ENCODE measurements at regions not wholly inside any gene's neighbourhood (a gene's known extent, or its start where the extent isn't known, plus 50 kb on each side); places are given as distances from the start of the nearest gene placed in this dataset.

- Histone ChIP-seq H3K36me3 (replicated peaks) (no peaks in the 10 kb centered on the region), H3K27me3 (ENCODE audit: low read depth) (no peaks in the 10 kb centered on the region), H3K4me3 (no peak overlapping the region), H3K4me1 (no peaks in the 10 kb centered on the region; the same call in 1 of the 2 replicates), H3K9me3 (no peaks in the 10 kb centered on the region)
- in situ Hi-C loops (cut with MboI; ENCODE audit: low sequenced_read_pairs), result no loop called here
- no peak for DNase-seq (ENCODE audit: low spot score in 2 of 2)
These were observed 123.9 kb upstream of the SULT1C3 start for GRCh38 chr2:108115868-108116267.

DNA sequence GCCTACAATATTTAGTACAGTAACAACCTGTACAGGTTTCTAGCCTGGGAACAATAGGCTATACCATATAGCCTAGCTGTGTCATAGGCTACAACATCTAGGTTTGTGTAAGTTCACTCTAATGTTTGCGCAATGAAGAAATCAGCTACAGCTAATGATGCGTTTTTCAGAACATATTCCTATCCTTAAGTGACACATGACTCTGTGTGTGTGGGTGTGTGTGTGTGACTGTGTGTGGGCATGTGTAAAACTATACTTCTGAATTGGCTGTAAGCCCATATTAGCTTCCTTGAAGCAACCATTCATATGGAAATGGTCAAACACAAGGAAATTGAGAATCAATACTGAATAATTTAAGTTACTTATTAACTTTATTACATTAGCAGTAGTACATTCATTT lies 120.8 kb upstream of the SULT1C3 start:
- Histone ChIP-seq H3K4me1 (no peaks in the 10 kb centered on the region; the same call in 1 of the 2 replicates), H3K27me3 (ENCODE audit: low read depth) (no peaks in the 10 kb centered on the region), H3K4me3 (no peak overlapping the region), H3K36me3 (replicated peaks) (no peaks in the 10 kb centered on the region), H3K9me3 (no peaks in the 10 kb centered on the region)
- no peak for DNase-seq (ENCODE audit: low spot score in 2 of 2)
- in situ Hi-C loops (cut with MboI; ENCODE audit: low sequenced_read_pairs), result no loop called here

GRCh38 chr2:108119492-108119891 lies 120.3 kb upstream of the SULT1C3 start:
- DNase-seq (ENCODE audit: low spot score in 2 of 2), result no peak
- H3K4me1 ChIP-seq, result no peaks in the 10 kb centered on the region; the same call in 1 of the 2 replicates
- H3K9me3 ChIP-seq, result no peaks in the 10 kb centered on the region
- no peak overlapping the region for H3K4me3 ChIP-seq
- in situ Hi-C loops (cut with MboI; ENCODE audit: low sequenced_read_pairs), result no loop called here
- no peaks in the 10 kb centered on the region for H3K27me3 ChIP-seq (ENCODE audit: low read depth)
- no peaks in the 10 kb centered on the region for H3K36me3 ChIP-seq (replicated peaks)

- Histone ChIP-seq H3K4me3 (no peak overlapping the region), H3K9me3 (no peaks in the 10 kb centered on the region), H3K36me3 (replicated peaks) (no peaks in the 10 kb centered on the region), H3K4me1 (no peaks in the 10 kb centered on the region), H3K27me3 (ENCODE audit: low read depth) (no peaks in the 10 kb centered on the region)
- in situ Hi-C loops (cut with MboI; ENCODE audit: low sequenced_read_pairs), result no loop called here
- DNase-seq (ENCODE audit: low spot score in 2 of 2), result no peak
These were observed 114.9 kb upstream of the SULT1C3 start for GRCh38 chr2:108124736-108125495.

GRCh38 chr2:108125581-108125980 lies 114.2 kb upstream of the SULT1C3 start:
- H3K36me3 ChIP-seq (replicated peaks), result no peaks in the 10 kb centered on the region
- H3K4me1 ChIP-seq, result no peaks in the 10 kb centered on the region
- DNase-seq (ENCODE audit: low spot score in 2 of 2), result no peak
- in situ Hi-C loops (cut with MboI; ENCODE audit: low sequenced_read_pairs), result no loop called here
- no peak overlapping the region for H3K4me3 ChIP-seq
- no peaks in the 10 kb centered on the region for H3K9me3 ChIP-seq
- H3K27me3 ChIP-seq (ENCODE audit: low read depth), result no peaks in the 10 kb centered on the region

DNA sequence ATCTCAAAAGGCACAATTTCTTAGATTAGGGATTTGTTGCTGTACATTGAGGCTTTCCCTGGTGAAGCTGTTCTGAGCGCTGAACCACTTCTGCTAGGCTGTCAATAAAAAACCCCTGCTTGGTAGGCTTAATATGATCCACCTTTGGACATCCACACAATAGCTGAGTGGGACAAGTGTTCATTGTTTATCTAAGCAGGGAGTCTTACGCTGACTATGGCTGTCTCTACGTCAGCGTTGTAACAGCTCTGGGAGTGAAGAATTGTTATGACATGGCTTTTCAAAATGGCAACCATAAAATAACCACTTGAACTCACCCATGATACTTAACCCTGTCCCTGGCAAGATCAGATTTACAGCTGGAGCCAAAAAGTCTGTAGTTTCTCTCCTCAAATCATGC lies 111.5 kb upstream of the SULT1C3 start:
- no peak for DNase-seq (ENCODE audit: low spot score in 2 of 2)
- no peaks in the 10 kb centered on the region for H3K9me3 ChIP-seq

DNA sequence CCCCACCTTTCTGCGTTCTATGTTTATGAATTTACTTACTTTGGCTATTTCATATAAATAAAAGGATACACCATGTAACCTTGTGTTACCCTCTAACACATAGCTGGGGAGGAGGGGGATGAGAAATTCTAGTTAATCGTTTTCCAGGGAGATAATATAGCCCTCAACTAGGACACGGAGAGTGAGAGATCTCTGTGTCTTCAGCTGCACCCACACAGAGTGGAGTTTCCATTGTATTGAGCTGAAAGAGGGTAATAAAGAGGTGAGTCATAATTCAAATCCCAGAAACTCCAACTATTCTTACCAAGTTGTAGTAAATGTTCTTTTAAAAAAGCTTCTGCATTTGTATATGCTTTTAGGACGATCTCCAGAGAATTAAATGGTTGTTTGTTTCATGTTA lies 110.1 kb upstream of the SULT1C3 start:
- no peak for DNase-seq (ENCODE audit: low spot score in 2 of 2)
- H3K4me3 ChIP-seq, result no peak overlapping the region
- in situ Hi-C loops (cut with MboI; ENCODE audit: low sequenced_read_pairs), result no loop called here

More for the DNA sequence above, 111.5 kb upstream of the SULT1C3 start:
- Histone ChIP-seq H3K4me1 (no peaks in the 10 kb centered on the region), H3K4me3 (no peak overlapping the region), H3K27me3 (ENCODE audit: low read depth) (no peaks in the 10 kb centered on the region), H3K36me3 (replicated peaks) (no peaks in the 10 kb centered on the region)
- in situ Hi-C loops (cut with MboI; ENCODE audit: low sequenced_read_pairs), result no loop called here

DNA sequence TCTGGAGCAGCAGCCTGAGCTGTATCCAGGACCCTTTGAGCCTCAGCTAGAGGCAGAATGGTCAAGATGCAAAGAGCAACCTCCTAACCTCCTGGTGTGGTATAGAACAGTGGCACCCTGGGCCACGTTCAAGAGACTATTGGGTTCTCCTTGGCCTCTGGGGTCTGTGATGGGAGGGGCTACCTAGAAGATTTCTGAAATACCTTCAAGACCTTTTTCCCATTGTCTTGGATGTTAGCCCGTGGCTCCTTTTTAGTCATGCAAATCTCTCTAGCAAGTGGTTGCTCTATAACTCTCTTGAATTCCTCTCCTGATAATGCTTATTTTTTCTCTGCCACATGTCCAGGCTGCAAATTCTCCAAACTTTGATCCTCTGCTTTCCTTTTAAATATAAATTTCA lies 106.3 kb upstream of the SULT1C3 start:
- in situ Hi-C loops (cut with MboI; ENCODE audit: low sequenced_read_pairs), result no loop called here
- Histone ChIP-seq H3K9me3 (no peaks in the 10 kb centered on the region), H3K36me3 (replicated peaks) (no peaks in the 10 kb centered on the region), H3K27me3 (ENCODE audit: low read depth) (no peaks in the 10 kb centered on the region), H3K4me1 (no peaks in the 10 kb centered on the region), H3K4me3 (no peak overlapping the region)
- DNase-seq (ENCODE audit: low spot score in 2 of 2), result no peak

More for the DNA sequence above, 110.1 kb upstream of the SULT1C3 start:
- Histone ChIP-seq H3K36me3 (replicated peaks) (no peaks in the 10 kb centered on the region), H3K9me3 (no peaks in the 10 kb centered on the region), H3K4me1 (no peaks in the 10 kb centered on the region), H3K27me3 (ENCODE audit: low read depth) (no peaks in the 10 kb centered on the region)

DNA sequence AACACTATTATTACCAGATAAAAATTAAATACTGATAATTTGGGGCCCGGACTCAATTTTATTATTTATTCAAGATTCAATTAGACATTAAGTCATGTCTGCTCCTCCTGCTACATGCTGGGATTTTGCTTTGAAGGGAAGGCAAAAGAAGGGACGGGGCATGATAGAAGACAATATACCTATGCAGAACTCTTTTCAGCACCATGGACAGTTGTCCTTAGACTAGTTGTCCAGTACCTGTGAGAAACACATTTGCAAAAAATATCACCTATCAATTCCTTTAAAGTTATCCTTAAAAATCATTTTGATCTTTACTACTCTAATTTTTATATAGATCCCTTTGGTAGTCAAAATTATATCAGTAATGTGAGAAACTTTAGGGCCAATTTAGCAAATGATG lies 100.2 kb upstream of the SULT1C3 start:
- DNase-seq (ENCODE audit: low spot score in 2 of 2), result no peak
- H3K9me3 ChIP-seq, result no peaks in the 10 kb centered on the region
- in situ Hi-C loops (cut with MboI; ENCODE audit: low sequenced_read_pairs), result no loop called here
- no peaks in the 10 kb centered on the region for H3K27me3 ChIP-seq (ENCODE audit: low read depth)
- H3K36me3 ChIP-seq (replicated peaks), result no peaks in the 10 kb centered on the region
- no peak overlapping the region for H3K4me3 ChIP-seq
- no peaks in the 10 kb centered on the region for H3K4me1 ChIP-seq

- no peaks in the 10 kb centered on the region for H3K9me3 ChIP-seq
- H3K27me3 ChIP-seq (ENCODE audit: low read depth), result no peaks in the 10 kb centered on the region
- in situ Hi-C loops (cut with MboI; ENCODE audit: low sequenced_read_pairs), result no loop called here
- no peak overlapping the region for H3K4me3 ChIP-seq
- no peaks in the 10 kb centered on the region for H3K4me1 ChIP-seq
- H3K36me3 ChIP-seq (replicated peaks), result no peaks in the 10 kb centered on the region
- no peak for DNase-seq (ENCODE audit: low spot score in 2 of 2)
These were observed 94.0 kb upstream of the SULT1C3 start for GRCh38 chr2:108145557-108146326.

- in situ Hi-C loops (cut with MboI; ENCODE audit: low sequenced_read_pairs), result no loop called here
- Histone ChIP-seq H3K36me3 (replicated peaks) (no peaks in the 10 kb centered on the region), H3K4me1 (no peaks in the 10 kb centered on the region), H3K4me3 (no peak overlapping the region), H3K9me3 (no peaks in the 10 kb centered on the region), H3K27me3 (ENCODE audit: low read depth) (no peaks in the 10 kb centered on the region)
- DNase-seq (ENCODE audit: low spot score in 2 of 2), result no peak
These were observed 91.2 kb upstream of the SULT1C3 start for GRCh38 chr2:108148555-108148954.

- in situ Hi-C loops (cut with MboI; ENCODE audit: low sequenced_read_pairs), result no loop called here
- no peak overlapping the region for H3K4me3 ChIP-seq
- no peaks in the 10 kb centered on the region for H3K36me3 ChIP-seq (replicated peaks)
- H3K4me1 ChIP-seq, result no peaks in the 10 kb centered on the region
- no peaks in the 10 kb centered on the region for H3K9me3 ChIP-seq
- DNase-seq (ENCODE audit: low spot score in 2 of 2), result no peak
- H3K27me3 ChIP-seq (ENCODE audit: low read depth), result no peaks in the 10 kb centered on the region
These were observed 85.3 kb upstream of the SULT1C3 start for GRCh38 chr2:108154366-108155061.

- Histone ChIP-seq H3K4me1 (no peaks in the 10 kb centered on the region), H3K4me3 (no peak overlapping the region), H3K9me3 (no peaks in the 10 kb centered on the region), H3K36me3 (replicated peaks) (no peaks in the 10 kb centered on the region), H3K27me3 (ENCODE audit: low read depth) (no peaks in the 10 kb centered on the region)
- in situ Hi-C loops (cut with MboI; ENCODE audit: low sequenced_read_pairs), result no loop called here
- DNase-seq (ENCODE audit: low spot score in 2 of 2), result no peak
These were observed 78.5 kb upstream of the SULT1C3 start for GRCh38 chr2:108161298-108161697.

DNA sequence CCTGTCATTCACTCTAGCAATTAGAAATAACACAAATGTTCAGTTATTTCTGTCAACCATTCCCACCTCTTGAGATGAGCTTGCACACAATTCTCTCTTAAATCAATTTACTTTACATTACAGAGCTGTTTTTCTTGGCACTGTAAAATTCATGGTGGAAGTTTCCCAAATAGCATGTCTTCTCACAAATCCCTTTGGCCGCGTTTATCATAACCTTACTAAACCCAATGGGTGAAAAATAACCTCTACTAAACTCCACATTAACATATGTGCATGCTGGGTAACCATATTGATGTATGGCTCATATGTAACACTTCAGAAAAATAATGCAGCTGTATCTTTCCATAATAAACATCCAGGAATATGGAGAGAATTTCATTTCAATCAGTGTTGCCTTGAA lies 75.5 kb upstream of the SULT1C3 start:
- no peak for DNase-seq (ENCODE audit: low spot score in 2 of 2)
- H3K4me1 ChIP-seq, result no peaks in the 10 kb centered on the region
- H3K27me3 ChIP-seq (ENCODE audit: low read depth), result no peaks in the 10 kb centered on the region
- H3K36me3 ChIP-seq (replicated peaks), result no peaks in the 10 kb centered on the region
- in situ Hi-C loops (cut with MboI; ENCODE audit: low sequenced_read_pairs), result no loop called here
- no peaks in the 10 kb centered on the region for H3K9me3 ChIP-seq
- no peak overlapping the region for H3K4me3 ChIP-seq
